Endothelial cell of umbilical vein (primary cell): ENCODE measurements at regions not wholly inside any gene's neighbourhood (a gene's known extent, or its start where the extent isn't known, plus 50 kb on each side); places are given as distances from the start of the nearest gene placed in this dataset.

Experiments
- BruUV-seq: library from RNA; stranded (reverse); fragments of 400-500 nt; replicated peaks from 2 replicates; lab custom pipeline; 2021; lab: Mats Ljungman, UMichigan
- CTCF ChIA-PET: fragments of 300-600, 350-600 bp; sonication (Branson Sonifier 250); formaldehyde crosslinking; loops from one replicate; lab custom pipeline; 2021; ENCODE audit warnings: antibody characterized with exemption, inconsistent platforms; lab: Charles Lee
- POLR2A ChIA-PET: fragments of 300-600, 350-600 bp; sonication (Branson Sonifier 250); formaldehyde crosslinking; loops from one replicate; lab custom pipeline; 2021; ENCODE audit warnings: antibody characterized with exemption, inconsistent platforms; lab: Charles Lee
- DNase-seq: peaks from one replicate; pipeline ENCODE4 v3.0.0-alpha.2; 2011; ENCODE audit warnings: low read depth, low spot score
- FAIRE-seq: peaks from 2 replicates; lab custom pipeline; 2011; peaks lifted over from hg19 to GRCh38; lab: Jason Lieb, UNC
- H2AFZ ChIP-seq: 2 replicates; pipeline ENCODE4 v1.6.0; 2012; ENCODE audit warnings: low read depth, low read length, control low read depth, inconsistent platforms
- H3K27ac ChIP-seq: 2 replicates; pipeline ENCODE4 v1.5.1; 2011; ENCODE audit warnings: low read depth, mild to moderate bottlenecking, control low read depth, low read length, moderate library complexity; ENCODE audit not compliant: insufficient read depth
- H3K27me3 ChIP-seq, 2 experiments: 2 replicates each; pipeline versions ENCODE4 v1.6.0 to v1.6.1; 2011; ENCODE audit warnings: low read length in 2 of 2, mixed read lengths in 1 of 2; ENCODE audit not compliant: control insufficient read depth in 2 of 2, insufficient read depth in 2 of 2
- H3K36me3 ChIP-seq, 2 experiments: 2 replicates in 1 of 2; 3 replicates in 1 of 2; pipeline ENCODE4 v1.5.1; 2011; ENCODE audit warnings: low read length in 2 of 2, mild to moderate bottlenecking in 1 of 2, moderate library complexity in 1 of 2; ENCODE audit not compliant: control insufficient read depth in 2 of 2, insufficient read depth in 2 of 2; ENCODE audit errors: extremely low read depth in 1 of 2
- H3K4me1 ChIP-seq: 3 replicates; pipeline ENCODE4 v1.5.1; 2011; ENCODE audit warnings: mild to moderate bottlenecking, low read length; ENCODE audit not compliant: control insufficient read depth, insufficient read depth; ENCODE audit errors: extremely low read depth
- H3K4me2 ChIP-seq: 2 replicates; pipeline ENCODE4 v1.6.1; 2011; ENCODE audit warnings: low read length, control low read depth, mixed read lengths; ENCODE audit not compliant: insufficient read depth
- H3K4me3 ChIP-seq, 3 experiments: fragments of 200-600 bp in 1 of 3; sonication (generic), shearing (Covaris generic) in 1 of 3; replicated peaks in 1 of 3; 2 replicates each; pipeline ENCODE4 v1.5.1; 2011 to 2016; ENCODE audit warnings: control low read depth in 3 of 3, low read length in 3 of 3, mild to moderate bottlenecking in 2 of 3, inconsistent platforms in 1 of 3, low read depth in 1 of 3, moderate library complexity in 1 of 3; ENCODE audit not compliant: insufficient read depth in 1 of 3
- H3K79me2 ChIP-seq: 2 replicates; pipeline ENCODE4 v1.6.0; 2012; ENCODE audit warnings: low read length, inconsistent platforms; ENCODE audit not compliant: control insufficient read depth, insufficient read depth
- H3K9ac ChIP-seq: replicated peaks from 2 replicates; pipeline ENCODE3; 2011; ENCODE audit warnings: low read length, control low read depth; ENCODE audit not compliant: insufficient read depth; ENCODE audit errors: extremely low read depth
- H3K9me1 ChIP-seq: replicated peaks from 3 replicates; pipeline ENCODE4 v1.6.0; 2011; ENCODE audit warnings: mild to moderate bottlenecking, low read length; ENCODE audit not compliant: control insufficient read depth, insufficient read depth; ENCODE audit errors: extremely low read depth
- H3K9me3 ChIP-seq: replicated peaks from 2 replicates; pipeline ENCODE4 v1.5.1; 2012; ENCODE audit warnings: low read length, inconsistent platforms; ENCODE audit not compliant: control insufficient read depth, insufficient read depth
- H4K20me1 ChIP-seq: replicated peaks from 2 replicates; pipeline ENCODE3; 2011; ENCODE audit warnings: mild to moderate bottlenecking, low read length; ENCODE audit not compliant: control insufficient read depth, insufficient read depth; ENCODE audit errors: extremely low read depth
- CTCF ChIP-seq, 2 donors: IDR thresholded peaks; 1 replicate in 1 of 2; 2 replicates in 1 of 2; pipeline ENCODE4 v1.5.1; 2011; ENCODE audit warnings: low read length in 2 of 2, mild to moderate bottlenecking in 2 of 2, moderate library complexity in 2 of 2, control low read depth in 1 of 2, inconsistent platforms in 1 of 2, low read depth in 1 of 2; ENCODE audit not compliant: insufficient read depth in 1 of 2; ENCODE audit errors: extremely low read depth in 1 of 2
- EZH2 ChIP-seq: IDR thresholded peaks from 2 replicates; pipeline ENCODE4 v1.6.1; 2012; ENCODE audit warnings: borderline replicate concordance, low read depth, mild to moderate bottlenecking, moderate library complexity, low read length, inconsistent platforms; ENCODE audit not compliant: severe bottlenecking
- FOS ChIP-seq: IDR thresholded peaks from 2 replicates; pipeline ENCODE4 v1.6.1; 2011; ENCODE audit warnings: mild to moderate bottlenecking, low read length, moderate library complexity, borderline replicate concordance; ENCODE audit not compliant: insufficient read depth
- GATA2 ChIP-seq: IDR thresholded peaks from 2 replicates; pipeline ENCODE4 v1.7.0; 2011; ENCODE audit warnings: low read depth, mild to moderate bottlenecking, moderate library complexity, mixed read lengths, low read length; ENCODE audit not compliant: insufficient read length, insufficient read depth
- JUN ChIP-seq: IDR thresholded peaks from 2 replicates; pipeline ENCODE4 v1.6.1; 2011; ENCODE audit warnings: borderline replicate concordance, low read depth; ENCODE audit not compliant: insufficient read length, insufficient read depth
- MAX ChIP-seq: IDR thresholded peaks from 2 replicates; pipeline ENCODE4 v1.6.1; 2011; ENCODE audit not compliant: insufficient read depth, insufficient read length
- MYC ChIP-seq: IDR thresholded peaks from one replicate; pipeline ENCODE4 v1.6.1; 2011; ENCODE audit warnings: mild to moderate bottlenecking, low read depth, low read length
- POLR2A ChIP-seq: IDR thresholded peaks from 2 replicates; pipeline ENCODE4 v1.6.1; 2012; ENCODE audit warnings: low read depth, mild to moderate bottlenecking, control low read depth, low read length
- POLR2AphosphoS5 ChIP-seq: IDR thresholded peaks from 2 replicates; pipeline ENCODE4 v1.6.1; 2012; ENCODE audit warnings: low read depth, mild to moderate bottlenecking, control low read depth, low read length, moderate library complexity; ENCODE audit not compliant: insufficient read depth
- dilution Hi-C: fragments of 300-500 bp; cut with MboI; formaldehyde crosslinking; loops from one replicate; pipeline ENCODE4 v1.15.0; 2019; ENCODE audit warnings: low sequenced_read_pairs; ENCODE audit not compliant: extremely low pct_ligation_motif_present
- intact Hi-C: fragments of 100-400 bp; cut with micrococcal nuclease; formaldehyde crosslinking; loops from one replicate; pipeline ENCODE4 v1.10.0; 2022

- intact Hi-C loops, result loop anchor here (10.0 kb wide), 1 partner anchor 79 kb away; no protein-coding TSS in a partner anchor
- FAIRE-seq (no peak), DNase-seq (no peak)
- Histone ChIP-seq H4K20me1 (no peaks in the 10 kb centered on the region), H3K4me1 (no peaks in the 10 kb centered on the region), H3K9ac (no peak overlapping the region), H3K9me3 (no peaks in the 10 kb centered on the region), H3K4me2 (no peak overlapping the region), H3K36me3 (no peaks in the 10 kb centered on the region), H3K27me3 (no peaks in the 10 kb centered on the region), H3K9me1 (no peaks in the 10 kb centered on the region), H3K27ac (no peak overlapping the region), H2AFZ (no peak overlapping the region), H3K4me3 (no peak overlapping the region), H3K79me2 (no peaks in the 10 kb centered on the region)
- ChIA-PET CTCF (no interaction called here), POLR2A (no interaction called here)
- TF ChIP-seq POLR2AphosphoS5, result no peak
- TF ChIP-seq MYC, result no peak
- TF ChIP-seq MAX, result no peak
- TF ChIP-seq JUN, result no peak
- TF ChIP-seq CTCF (IDR thresholded peaks at IDR 0.05; ENCODE audit: extremely low read depth in 1 of 2, insufficient read depth in 1 of 2, low read depth in 1 of 2, low read length in 2 of 2), result no peak
- TF ChIP-seq FOS, result no peak
- no peak for TF ChIP-seq GATA2
- no peak for TF ChIP-seq EZH2
- no peak for TF ChIP-seq POLR2A
- BruUV-seq, result no TSS peak
- dilution Hi-C loops, result no loop called here
Measured at GRCh38 chrX:3195845-3196244, 150.6 kb downstream of the MXRA5 start.
